ENCODE measurements at regions not wholly inside any gene's neighbourhood (a gene's known extent, or its start where the extent isn't known, plus 50 kb on each side); places are given as distances from the start of the nearest gene placed in this dataset.

DNA sequence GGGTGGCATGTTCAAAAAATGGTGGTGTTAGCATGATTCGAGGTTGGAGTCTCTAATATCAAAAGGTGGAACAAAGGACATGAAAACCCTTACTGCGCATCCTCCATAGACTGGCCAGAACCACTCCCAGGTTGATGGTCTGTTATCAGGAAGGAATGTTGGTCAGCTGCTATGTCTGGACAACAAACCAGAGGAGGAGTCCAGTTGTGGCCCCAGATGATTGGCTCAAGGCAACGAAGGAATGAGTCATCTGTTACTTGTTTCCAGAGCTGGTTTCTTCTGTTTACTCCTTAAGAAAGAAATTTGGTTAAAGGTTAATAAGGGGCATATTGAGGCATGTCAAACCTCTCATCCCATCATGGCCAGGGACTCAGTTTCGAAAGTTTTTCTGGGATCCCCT is 56.8 kb upstream of the GRIA4 start:
- DNase-seq (ENCODE audit: low spot score): no peak

DNA sequence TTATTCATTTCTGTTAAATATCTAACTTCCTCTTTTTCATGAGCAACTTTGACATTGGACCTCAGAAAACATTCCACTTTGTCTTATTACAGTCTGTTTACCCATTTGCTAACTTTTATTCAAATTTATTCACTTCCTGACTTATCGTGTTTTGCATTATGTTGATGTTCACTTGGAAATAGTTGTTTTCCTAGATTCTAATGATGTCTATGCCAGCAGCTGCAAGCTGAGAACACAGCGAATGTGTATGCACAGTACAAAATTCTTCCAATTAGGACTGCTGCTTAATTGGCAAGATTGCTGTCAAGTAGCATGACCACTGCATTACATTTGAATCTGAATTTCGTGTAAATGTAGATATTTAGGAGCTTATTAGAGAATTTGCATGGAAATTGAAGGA is 61.5 kb upstream of the GRIA4 start:
- DNase-seq (ENCODE audit: low spot score): no peak

DNA sequence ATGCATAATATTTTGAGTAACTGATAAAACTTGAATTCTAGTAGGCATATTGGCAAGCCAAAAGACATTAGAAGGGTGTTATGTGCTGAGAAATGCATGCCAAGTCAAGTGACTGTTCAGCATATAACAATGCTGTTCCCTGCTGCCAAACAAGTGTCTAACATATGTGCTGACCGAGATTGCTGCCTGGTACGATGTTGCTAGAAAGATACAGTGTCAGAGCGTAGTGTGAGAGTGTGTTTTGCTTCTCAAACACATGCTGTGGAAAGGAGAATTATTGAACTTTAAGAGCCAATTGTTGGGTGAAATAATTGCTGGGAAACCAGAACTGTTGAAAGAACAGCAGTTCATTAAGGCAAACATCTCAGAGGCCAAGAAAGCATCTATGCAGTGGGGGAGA is 71.3 kb upstream of the GRIA4 start:
- no peak for DNase-seq (ENCODE audit: low spot score)

DNA sequence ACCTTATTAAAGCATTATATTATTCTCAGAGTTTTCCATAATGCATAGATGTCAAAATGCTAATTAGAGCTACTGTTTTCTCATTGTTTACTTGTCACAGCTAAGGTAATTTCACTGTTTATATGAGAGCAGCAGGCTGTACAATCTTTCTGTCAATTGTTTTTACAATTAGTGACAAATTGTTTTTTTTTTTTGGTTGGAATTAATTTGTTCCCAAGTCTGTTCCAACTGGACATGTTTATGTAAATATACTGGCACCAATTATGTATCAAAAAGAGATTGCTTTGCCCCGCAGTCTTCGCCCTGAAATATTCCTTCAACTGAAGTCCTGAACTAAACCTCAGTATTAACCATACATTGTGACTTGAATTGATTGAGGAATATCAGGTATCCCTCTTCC is 72.3 kb upstream of the GRIA4 start:
- DNase-seq (ENCODE audit: low spot score): no peak

DNA sequence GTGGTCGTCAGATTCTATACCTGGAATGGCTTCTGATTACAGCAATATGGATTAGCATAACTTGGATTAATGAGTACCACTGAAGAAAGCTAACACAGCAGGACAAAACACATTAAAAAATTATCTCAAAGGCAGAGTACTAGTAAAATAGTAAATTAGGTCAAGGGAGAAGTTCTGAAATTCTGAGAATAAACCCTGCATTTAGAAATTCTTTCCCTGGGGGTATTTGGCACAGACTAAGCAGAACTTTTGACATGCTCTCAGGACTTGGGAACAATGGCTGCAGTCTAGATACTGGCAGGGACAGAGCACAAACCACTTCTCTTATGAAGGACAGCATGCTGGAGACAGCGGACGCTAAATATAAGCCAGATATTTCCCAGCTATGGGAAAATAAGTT is 85.6 kb upstream of the GRIA4 start:
- peak; percentile 8 for DNase-seq (ENCODE audit: low spot score)

DNA sequence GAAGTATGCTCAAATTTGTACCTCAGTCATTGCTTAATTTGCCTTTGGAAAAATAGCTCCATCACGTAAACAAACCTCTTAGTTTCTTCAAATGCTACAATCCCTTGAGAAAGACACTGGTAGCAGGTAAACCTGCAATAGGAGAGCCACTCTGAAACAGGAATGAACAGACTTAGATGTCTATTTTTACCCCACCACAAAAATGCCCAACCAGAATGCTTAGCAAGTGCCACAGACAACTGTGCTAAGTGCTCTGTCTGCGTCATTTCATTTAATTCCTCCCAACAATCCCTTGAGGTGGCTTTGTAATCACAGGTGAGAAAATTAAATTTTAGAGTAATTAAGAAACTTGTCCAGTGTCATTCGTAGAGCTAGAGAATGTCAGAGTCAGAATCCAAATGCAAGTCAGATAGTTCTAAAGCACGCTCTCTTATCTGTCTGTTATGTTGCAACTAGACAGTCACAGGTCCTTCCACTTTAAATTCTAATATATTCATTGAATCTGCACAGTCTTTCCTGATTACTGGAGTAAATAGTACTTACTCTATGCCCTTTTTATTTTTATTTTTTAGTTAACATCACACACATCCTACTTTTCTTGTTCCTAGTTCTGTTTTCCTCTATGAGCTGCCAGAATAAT is 89.0 kb upstream of the GRIA4 start:
- DNase-seq (ENCODE audit: low spot score): no peak

DNA sequence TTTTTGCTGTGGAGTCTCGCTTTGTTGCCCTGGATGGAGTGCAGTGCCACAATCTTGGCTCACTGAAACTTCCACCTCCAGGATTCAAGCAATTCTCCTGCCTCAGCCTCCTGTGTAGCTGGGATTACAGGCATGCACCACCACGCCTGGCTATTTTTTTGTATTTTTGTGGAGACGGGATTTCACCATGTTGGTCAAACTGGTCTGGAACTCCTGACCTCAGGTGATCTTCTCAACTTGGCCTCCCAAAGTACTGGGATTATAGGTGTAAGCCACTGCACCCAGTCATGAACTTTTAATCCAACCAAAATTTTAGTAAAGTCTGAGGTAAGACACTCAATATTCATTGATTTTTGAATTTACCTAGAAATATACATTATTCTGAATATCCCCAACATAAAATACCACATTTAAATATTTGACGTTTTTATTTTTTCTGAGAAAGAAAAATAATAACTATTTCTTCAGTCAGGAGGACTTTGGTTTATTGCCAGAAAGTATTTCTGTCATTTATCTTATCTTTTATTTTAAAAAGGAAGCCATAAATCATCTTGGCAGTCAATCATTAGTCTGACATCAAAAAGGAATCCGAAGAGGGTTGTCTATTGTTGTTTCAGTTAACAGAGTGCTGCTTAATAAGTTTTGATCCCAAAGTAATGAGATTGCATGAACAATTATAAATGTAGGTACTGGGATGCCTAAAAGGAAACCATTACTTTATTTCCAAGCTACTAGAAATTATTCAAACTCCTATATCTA is 102.2 kb upstream of the GRIA4 start:
- DNase-seq (ENCODE audit: low spot score): no peak

DNA sequence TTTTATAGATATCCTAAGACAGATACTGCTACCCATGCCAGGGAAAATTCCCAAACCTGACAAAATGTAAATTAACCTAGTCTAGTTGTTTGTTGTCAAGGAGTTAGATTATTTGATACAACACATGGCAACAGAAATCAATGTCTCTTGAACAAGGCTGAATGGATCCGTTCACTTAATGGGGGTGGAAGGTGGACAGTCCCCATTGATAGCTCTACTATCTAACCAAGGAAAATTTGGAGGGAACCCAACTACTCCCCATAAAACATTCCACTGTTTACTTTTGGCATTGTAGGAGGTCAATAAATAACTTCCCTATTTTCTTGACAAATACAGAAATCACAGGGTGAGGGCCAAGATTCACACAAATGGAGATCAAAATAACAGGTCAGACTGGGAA is 117.9 kb upstream of the GRIA4 start:
- no peak for DNase-seq (ENCODE audit: low spot score)

DNA sequence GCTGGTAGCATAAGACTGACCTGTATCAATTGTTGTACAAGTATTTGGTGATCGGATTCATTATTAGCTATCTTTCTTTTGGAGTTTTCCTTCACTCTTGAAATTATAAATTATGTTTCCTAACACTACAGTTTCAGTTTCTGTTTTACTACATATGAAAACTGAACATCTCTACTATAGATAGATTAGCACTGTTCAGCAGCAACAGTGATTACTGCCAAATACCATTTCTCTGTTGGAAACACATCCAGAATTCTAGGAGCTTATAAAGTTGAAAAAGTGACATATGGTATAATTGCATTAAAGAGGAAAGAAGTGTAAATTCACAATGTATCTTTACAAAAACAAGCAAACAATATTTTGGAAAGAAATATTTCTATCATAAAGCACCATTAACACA is 118.5 kb upstream of the GRIA4 start:
- DNase-seq (ENCODE audit: low spot score): no peak

DNA sequence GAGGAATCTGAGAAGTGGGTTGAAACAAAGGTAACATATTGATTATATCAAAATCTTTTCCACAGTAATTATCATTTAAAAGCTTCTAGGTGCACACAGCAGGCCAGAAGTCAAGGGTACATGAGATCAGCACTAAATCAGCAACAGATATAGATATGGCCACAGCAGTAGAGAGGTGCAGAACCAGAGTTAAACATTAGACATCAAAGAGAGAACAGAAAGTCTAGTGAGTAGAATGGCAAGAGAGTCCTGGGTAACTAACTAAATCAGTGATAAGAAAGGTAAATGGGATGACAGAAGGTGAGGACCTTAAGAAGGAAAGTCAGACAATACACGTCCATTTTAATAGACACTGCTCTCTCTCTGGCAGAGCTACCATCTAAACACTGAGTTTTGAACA is 119.5 kb upstream of the GRIA4 start:
- no peak for DNase-seq (ENCODE audit: low spot score)

DNA sequence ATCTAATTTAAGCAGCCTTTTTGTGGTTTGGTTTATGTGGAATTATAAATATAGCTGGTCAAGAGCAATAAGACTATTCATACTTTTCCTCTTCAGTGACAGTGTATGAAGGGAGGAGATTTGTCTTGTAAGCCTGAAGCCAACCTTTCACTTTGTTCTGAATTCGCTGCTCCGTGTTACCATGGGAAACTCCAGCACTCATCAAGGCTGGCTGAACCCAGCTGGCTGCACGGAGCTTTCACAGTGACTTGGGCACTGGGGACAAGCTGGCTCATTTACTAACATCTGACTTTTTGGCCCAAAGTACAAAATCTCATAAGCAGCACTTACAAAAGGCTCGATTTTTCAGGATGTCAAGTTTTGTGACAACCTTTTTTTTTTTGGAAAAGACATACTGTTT is 120.4 kb upstream of the GRIA4 start:
- DNase-seq (ENCODE audit: low spot score): peak; percentile 40

DNA sequence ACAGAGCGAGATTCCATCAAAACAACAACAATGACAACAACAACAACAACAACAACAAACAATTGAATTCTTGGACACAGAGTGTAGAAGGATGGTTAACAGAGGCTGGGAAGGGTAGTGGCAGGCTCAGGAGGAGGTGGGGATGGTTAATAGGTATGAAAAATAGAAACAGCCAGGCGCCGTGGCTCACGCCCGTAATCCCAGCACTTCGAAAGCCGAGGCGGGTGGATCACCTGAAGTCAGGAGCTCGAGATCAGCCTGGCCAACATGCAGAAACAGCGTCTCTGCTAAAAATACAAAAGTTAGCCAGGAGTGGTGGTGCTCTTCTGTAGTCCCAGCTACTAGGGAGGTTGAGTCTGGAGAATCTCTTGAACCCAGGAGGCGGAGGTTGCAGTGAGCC is 122.9 kb upstream of the GRIA4 start:
- DNase-seq (ENCODE audit: low spot score): no peak

DNA sequence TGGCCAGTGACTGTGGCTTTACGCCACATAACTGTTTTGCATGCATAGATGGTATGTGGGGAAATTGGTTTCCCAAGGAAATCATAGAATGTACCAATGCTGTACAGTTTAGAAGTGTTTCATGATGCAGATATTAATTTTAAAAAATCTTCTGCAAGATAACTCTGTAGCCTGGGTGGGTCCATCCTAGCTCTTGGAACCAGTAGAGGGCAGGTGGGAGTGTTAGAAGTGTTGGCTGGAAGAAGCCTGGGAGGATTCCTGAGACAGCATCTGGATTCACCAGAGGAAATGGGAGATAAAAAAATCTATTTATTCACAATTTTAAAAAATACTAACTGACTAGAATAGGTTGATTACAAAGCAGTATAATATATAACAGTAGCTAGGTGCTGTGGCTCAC is 139.9 kb upstream of the GRIA4 start:
- DNase-seq (ENCODE audit: low spot score): no peak

DNA sequence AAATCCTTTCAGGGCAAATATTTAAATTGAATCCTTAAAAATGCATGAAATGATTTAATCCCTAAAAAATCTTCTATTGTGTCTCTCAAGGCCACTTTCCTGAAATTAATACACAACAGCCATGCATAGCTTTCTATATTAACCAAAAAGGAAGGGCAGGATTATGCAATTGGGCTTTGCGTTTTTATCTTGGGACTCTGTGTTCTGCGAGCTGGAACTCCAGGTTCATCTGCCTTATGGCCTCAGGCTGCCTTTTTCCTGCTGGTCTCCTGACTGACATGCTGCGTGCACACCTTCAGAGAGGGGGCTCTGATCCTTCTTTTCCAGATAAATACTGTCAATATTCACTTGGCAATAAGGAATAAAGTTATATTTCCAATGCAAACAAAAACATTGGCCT is 141.7 kb upstream of the GRIA4 start:
- no peak for DNase-seq (ENCODE audit: low spot score)

DNA sequence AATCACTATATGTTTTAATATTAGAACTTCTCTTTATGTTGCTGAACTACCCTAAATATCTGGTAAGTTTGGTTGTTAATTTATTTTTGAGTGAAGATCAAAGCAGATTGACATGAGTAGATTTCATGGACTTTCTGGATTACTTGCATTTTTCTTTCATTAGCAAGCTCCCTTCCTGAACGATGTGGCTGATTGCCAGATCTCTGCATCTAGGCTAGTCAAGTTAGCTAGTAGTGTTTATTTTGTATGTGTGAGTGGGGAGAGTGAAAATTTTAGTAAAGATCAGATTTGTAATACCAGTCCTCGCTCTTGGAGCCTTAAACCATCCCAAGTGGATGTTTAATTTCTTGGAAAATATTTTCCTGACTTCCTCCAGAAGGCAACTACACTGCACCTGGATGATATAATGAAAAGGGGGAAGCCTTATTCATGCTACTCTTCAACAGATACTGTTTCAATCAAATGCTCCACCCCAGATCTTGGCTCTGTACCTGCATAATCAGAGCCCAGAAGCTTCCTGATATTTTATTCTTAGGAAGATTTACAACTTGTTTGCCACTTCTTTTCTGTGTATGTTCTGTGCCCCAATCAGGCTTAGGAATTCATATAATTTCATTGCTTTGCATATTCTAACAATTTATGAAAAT is 143.2 kb upstream of the GRIA4 start:
- no peak for DNase-seq (ENCODE audit: low spot score)

DNA sequence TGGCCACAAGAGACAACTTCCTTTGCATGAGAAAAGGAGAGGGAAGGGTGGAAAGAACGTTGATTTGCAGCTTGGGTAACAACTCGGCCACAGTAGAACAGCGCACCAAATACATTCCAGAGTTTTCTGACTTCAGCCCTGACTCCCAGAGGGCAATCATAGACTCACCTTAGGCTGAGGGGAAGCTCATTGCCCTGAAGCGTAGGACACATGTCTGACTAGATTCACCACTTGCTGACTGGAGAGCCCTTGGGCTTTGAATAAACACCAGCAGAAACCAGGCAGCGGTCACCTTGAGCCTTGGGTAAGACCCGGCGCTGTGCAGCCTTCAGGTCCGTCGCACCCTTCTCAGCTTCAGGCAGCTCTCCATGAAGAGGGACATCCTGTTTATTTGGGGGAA is 151.8 kb upstream of the GRIA4 start:
- no peak for DNase-seq (ENCODE audit: low spot score)

DNA sequence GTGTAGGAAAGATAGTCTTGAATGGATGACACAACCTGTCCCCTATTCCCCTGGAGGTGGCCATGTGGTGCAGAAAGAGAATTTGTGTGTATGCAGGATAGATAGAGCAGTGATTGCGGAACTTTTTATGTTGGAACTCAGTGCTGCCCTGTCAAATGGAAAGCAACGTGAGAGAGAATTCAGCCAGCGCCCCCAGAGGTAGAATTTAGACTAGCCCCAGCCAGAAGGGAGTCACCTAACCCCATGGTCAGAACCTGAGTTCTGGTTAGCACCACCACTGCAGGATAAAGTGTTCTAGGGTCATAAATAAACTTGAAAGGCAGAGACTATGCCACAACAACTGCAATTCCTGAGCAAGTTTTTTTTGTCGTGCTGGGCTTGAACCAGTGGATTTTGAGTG is 152.9 kb upstream of the GRIA4 start:
- DNase-seq (ENCODE audit: low spot score): no peak

DNA sequence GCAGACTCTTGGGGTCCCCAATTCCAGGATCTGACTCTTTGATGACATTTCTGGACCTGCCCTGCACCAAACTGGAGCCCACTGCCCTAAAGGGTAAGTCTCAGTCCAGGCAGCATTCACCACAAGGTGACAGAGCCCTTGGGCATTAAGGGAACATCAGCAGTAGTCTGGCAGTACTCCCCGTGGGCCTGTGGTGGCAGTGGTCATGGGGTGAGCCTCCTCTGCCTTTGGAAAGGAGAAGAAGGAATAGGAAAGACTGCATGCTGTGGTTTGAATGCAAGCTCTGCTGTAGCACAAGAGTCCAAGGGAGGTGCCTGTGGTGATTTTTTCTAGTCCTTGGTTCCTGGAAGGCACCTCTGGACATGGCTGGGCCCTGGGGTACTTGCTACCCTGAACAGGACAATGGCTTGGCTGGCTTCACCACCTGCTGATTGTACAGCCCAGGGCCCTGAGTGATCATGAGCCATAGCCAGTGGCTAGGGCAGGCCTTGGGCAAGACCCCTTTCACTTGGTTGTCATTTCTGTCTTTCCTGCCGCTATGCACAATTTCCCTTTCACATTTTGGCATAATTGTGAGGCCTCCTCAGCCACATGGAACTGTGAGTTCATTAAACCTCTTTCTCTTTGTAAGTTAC is 160.7 kb upstream of the GRIA4 start:
- DNase-seq (ENCODE audit: low spot score): no peak

DNA sequence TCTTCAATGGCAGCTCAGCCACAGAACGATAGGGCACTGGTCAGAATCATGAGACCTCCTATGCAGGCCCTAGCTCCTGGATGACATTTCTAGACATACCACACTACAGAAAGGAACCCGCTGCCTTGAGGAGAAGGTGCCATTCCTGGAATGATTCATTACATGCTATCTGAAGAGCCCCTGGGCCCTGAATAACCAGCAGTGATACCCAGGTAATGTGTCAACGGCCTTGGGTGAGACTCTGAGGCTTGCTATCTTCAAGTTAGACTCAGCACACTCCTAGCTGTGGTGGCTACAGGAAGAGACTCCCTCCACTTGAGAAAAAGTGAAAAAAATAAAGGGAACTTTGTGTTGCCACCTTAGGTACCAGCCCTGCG is 161.2 kb upstream of the GRIA4 start:
- DNase-seq (ENCODE audit: low spot score): no peak

DNA sequence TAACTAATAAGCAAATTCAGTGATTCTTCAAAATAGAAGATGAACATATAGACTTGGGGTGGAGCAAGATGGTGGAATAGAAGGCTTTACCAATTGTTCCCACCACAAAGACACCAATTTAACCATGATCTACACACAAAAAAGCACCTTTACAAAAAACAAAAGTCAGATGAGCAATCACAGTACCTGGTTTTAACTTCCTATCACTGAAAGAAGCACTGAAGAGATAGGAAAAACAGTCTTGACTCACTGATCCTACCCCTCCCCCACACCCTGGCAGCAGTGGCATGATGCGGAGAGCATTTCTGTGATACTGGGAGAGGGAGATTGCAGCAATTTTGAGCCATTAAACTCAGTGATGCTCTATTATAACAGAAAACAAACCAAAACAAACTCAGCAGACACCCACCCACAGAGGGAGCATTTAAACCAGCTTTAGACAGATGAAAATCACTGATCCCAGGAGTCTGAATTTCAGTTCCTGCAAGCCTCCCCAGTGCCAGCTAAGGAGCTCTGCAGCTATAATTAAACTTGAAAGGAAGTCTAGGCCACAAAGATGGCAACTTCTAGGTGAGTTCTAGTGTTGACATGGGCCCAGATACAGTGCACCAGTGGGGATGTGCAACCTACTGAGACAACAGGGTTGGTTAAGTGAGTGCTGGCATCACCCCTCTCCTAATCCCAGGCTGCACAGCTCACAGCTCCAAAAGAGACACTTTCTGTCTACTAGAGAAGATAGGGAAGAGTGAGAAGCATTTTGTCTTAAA is 161.8 kb upstream of the GRIA4 start:
- no peak for DNase-seq (ENCODE audit: low spot score)

DNA sequence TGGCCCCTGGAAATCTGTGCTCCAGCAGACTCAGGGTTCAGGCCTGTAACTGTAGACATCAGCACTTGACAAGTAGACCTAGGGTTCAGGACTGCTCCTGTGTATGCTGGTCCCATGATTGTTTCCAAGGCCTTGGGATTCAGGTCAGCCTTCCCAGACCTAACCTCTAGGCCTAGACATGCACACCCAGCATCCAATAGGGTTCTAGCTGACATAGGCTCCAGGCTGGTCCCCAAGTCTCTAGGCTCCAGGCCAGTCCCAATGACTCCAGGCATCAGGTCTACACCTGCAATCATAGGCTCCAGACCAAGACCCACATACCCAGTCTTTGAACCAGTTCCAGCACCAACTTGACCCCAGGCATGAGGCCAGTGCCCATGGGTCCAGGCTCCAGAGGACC is 166.2 kb upstream of the GRIA4 start:
- DNase-seq (ENCODE audit: low spot score): no peak

DNA sequence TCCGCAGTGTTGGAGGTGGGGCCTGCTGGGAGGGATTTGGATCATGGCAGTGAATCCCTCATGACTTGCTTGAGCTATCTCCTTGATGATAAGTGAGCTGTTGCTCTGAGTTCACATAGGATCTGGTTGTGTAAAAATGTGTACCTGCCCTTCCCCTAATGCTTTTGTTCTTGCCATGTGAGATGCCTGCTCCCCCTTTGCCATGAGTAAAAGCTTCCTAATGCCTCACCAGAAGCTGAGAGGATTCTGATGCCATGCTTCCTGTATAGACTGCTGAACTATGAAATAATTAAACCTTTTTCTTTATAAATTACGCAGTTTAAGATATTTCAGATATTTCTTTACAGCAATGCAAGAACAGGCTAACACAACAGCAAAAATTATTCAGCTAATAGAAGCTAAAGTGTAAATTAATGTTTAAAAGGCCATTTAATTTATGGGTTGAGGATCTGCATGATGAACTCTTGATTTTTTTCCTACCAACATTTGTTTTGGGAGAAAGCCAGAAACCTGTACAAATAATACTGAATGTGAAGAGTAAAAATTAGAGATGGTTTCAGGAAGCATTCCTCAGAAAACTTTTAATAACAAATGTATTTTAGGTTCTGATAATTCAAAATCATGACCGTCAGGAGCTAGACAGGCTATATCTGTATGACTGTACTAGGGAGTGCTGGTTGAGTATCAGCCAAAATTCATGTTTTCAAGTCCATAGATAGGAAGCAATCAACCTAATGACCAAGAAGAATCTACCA is 177.5 kb upstream of the GRIA4 start:
- DNase-seq (ENCODE audit: low spot score): no peak
